Hepatocyte (in vitro differentiated cells): ENCODE measurements at regions not wholly inside any gene's neighbourhood (a gene's known extent, or its start where the extent isn't known, plus 50 kb on each side); places are given as distances from the start of the nearest gene placed in this dataset.

Experiments
- DNase-seq: peaks from one replicate; pipeline ENCODE4 v3.0.0-alpha.2; 2016; ENCODE audit warnings: low spot score
- H2AFZ ChIP-seq: fragments of 200-600 bp; sonication (generic); 2 replicates; pipeline ENCODE4 v1.6.0; 2016; ENCODE audit warnings: antibody characterized with exemption, mild to moderate bottlenecking
- H3K27ac ChIP-seq: fragments of 200-600 bp; sonication (generic); 2 replicates; pipeline ENCODE4 v1.5.1; 2016; ENCODE audit warnings: mild to moderate bottlenecking
- H3K27me3 ChIP-seq: fragments of 200-600 bp; sonication (generic); 2 replicates; pipeline ENCODE4 v1.6.1; 2016
- H3K36me3 ChIP-seq: fragments of 200-600 bp; sonication (generic); replicated peaks from 2 replicates; pipeline ENCODE4 v1.5.1; 2016; ENCODE audit warnings: low read depth; ENCODE audit not compliant: insufficient read depth
- H3K4me1 ChIP-seq: fragments of 200-600 bp; sonication (generic); 2 replicates; pipeline ENCODE4 v1.5.1; 2016; ENCODE audit warnings: mild to moderate bottlenecking, moderate library complexity; ENCODE audit not compliant: insufficient read depth
- H3K4me2 ChIP-seq: fragments of 200-600 bp; sonication (generic); 2 replicates; pipeline ENCODE4 v1.6.0; 2016
- H3K4me3 ChIP-seq: fragments of 200-600 bp; sonication (generic); 2 replicates; pipeline ENCODE4 v1.5.1; 2016; ENCODE audit warnings: mild to moderate bottlenecking
- H3K79me2 ChIP-seq: fragments of 200-600 bp; sonication (generic); 2 replicates; pipeline ENCODE4 v1.6.0; 2017; ENCODE audit warnings: mild to moderate bottlenecking
- H3K9me2 ChIP-seq: fragments of 200-600 bp; sonication (generic); replicated peaks from 2 replicates; pipeline ENCODE4 v1.6.0; 2017; ENCODE audit warnings: mild to moderate bottlenecking; ENCODE audit not compliant: insufficient read depth
- H3K9me3 ChIP-seq: fragments of 200-600 bp; sonication (generic); 2 replicates; pipeline ENCODE4 v1.5.1; 2016; ENCODE audit warnings: low read depth, mild to moderate bottlenecking
- H4K20me1 ChIP-seq: fragments of 200-600 bp; sonication (generic); 2 replicates; pipeline ENCODE4 v1.6.0; 2016; ENCODE audit warnings: mild to moderate bottlenecking; ENCODE audit not compliant: insufficient read depth, poor library complexity, severe bottlenecking
- CTCF ChIP-seq: fragments of 200-600 bp; sonication (generic); IDR thresholded peaks from 2 replicates; pipeline ENCODE4 v1.5.1; 2016; ENCODE audit warnings: antibody characterized with exemption, mild to moderate bottlenecking; ENCODE audit not compliant: poor library complexity
- EZH2 ChIP-seq: fragments of 200-600 bp; sonication (generic); IDR thresholded peaks from 2 replicates; pipeline ENCODE4 v1.6.1; 2016; ENCODE audit warnings: antibody characterized with exemption, mild to moderate bottlenecking, borderline replicate concordance
- EZH2phosphoT487 ChIP-seq: fragments of 200-600 bp; sonication (generic); IDR thresholded peaks from one replicate; pipeline ENCODE4 v1.6.1; 2018; ENCODE audit warnings: antibody characterized with exemption, mild to moderate bottlenecking, low read depth, moderate library complexity; ENCODE audit not compliant: unreplicated experiment, severe bottlenecking
- whole genome bisulfite sequencing: methylation state at CpG from one replicate; pipeline ENCODE4 v1.1.6; 2016; ENCODE audit warnings: low lambda C conversion rate; ENCODE audit errors: missing lambda C conversion rate; 5-methylcytosine and 5-hydroxymethylcytosine counted together

- no peak overlapping the region for H3K4me2 ChIP-seq
- no peak overlapping the region for H3K27ac ChIP-seq
- no peaks in the 10 kb centered on the region for H3K36me3 ChIP-seq
- no peaks in the 10 kb centered on the region for H3K27me3 ChIP-seq
- no peaks in the 10 kb centered on the region for H3K79me2 ChIP-seq
- H3K9me2 ChIP-seq: no peaks in the 10 kb centered on the region
- no peaks in the 10 kb centered on the region for H3K9me3 ChIP-seq
- DNase-seq: no peak
- no peak overlapping the region for H3K4me3 ChIP-seq
- no peak overlapping the region for H2AFZ ChIP-seq
- TF ChIP-seq CTCF: no peak
- no peak for TF ChIP-seq EZH2
- no peak for TF ChIP-seq EZH2phosphoT487
- no peaks in the 10 kb centered on the region for H4K20me1 ChIP-seq
- WGBS: 97% methylated on average over 2 of the region's 2 CpGs
- no peaks in the 10 kb centered on the region for H3K4me1 ChIP-seq
Observed at GRCh38 chr4:23660865-23661264, 229.0 kb downstream of the PPARGC1A start.

GRCh38 chr4:23654791-23655190 is 235.1 kb downstream of the PPARGC1A start:
- H3K27ac ChIP-seq: no peak overlapping the region
- no peak for DNase-seq
- H4K20me1 ChIP-seq: no peaks in the 10 kb centered on the region
- WGBS: 77% methylated on average over 1 of the region's 1 CpG
- H3K9me2 ChIP-seq: no peaks in the 10 kb centered on the region
- H3K4me3 ChIP-seq: no peak overlapping the region
- H3K79me2 ChIP-seq: no peaks in the 10 kb centered on the region
- no peak overlapping the region for H2AFZ ChIP-seq
- no peaks in the 10 kb centered on the region for H3K4me1 ChIP-seq
- TF ChIP-seq CTCF: no peak
- no peak for TF ChIP-seq EZH2
- H3K9me3 ChIP-seq: no peaks in the 10 kb centered on the region
- H3K4me2 ChIP-seq: no peak overlapping the region
- H3K36me3 ChIP-seq: no peaks in the 10 kb centered on the region
- H3K27me3 ChIP-seq: no peaks in the 10 kb centered on the region

- H3K27me3 ChIP-seq: no peaks in the 10 kb centered on the region
- H3K9me2 ChIP-seq: no peaks in the 10 kb centered on the region
- H3K4me3 ChIP-seq: no peak overlapping the region
- H3K79me2 ChIP-seq: no peaks in the 10 kb centered on the region
- H3K4me1 ChIP-seq: no peaks in the 10 kb centered on the region
- no peaks in the 10 kb centered on the region for H3K36me3 ChIP-seq
- no peaks in the 10 kb centered on the region for H4K20me1 ChIP-seq
- no peak overlapping the region for H3K27ac ChIP-seq
- DNase-seq: no peak
- no peak overlapping the region for H3K4me2 ChIP-seq
- H3K9me3 ChIP-seq: no peaks in the 10 kb centered on the region
- H2AFZ ChIP-seq: no peak overlapping the region
- TF ChIP-seq EZH2 (no peak), CTCF (no peak), EZH2phosphoT487 (no peak)
- WGBS: 92% methylated on average over 7 of the region's 7 CpGs
Observed at GRCh38 chr4:23648854-23649596, 240.8 kb downstream of the PPARGC1A start.
